ENCODE measurements at regions not wholly inside any gene's neighbourhood (a gene's known extent, or its start where the extent isn't known, plus 50 kb on each side); places are given as distances from the start of the nearest gene placed in this dataset.
A peak's percentile ranks its signal among the peaks of the same experiment; 100 is the strongest.

DNA sequence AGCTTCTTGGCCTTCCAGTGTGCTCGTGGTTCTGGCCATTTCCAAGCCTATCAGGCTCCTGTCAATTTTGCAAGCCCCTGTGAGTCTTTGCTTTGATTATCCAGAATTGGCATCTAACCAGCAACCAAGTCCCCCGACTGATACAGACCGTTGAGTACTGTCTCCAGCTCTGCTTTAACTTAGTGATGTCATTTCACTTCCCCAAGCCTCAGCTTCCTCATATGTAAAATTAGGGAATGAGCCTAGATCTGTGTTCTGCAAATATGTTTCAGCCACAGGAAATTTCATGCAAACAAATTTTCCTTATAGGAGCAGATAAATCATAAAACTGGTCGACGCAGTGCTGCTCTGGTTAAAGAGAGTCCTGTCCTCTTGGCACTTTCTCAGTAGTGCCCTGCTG lies 60.1 kb upstream of the WSB1 start:
- TF ChIP-seq POLR2A (IDR thresholded peaks at IDR 0.05) (no peak), POLR2AphosphoS5 (IDR thresholded peaks at IDR 0.05) (no peak)
- TF ChIP-seq, protein P1, sequence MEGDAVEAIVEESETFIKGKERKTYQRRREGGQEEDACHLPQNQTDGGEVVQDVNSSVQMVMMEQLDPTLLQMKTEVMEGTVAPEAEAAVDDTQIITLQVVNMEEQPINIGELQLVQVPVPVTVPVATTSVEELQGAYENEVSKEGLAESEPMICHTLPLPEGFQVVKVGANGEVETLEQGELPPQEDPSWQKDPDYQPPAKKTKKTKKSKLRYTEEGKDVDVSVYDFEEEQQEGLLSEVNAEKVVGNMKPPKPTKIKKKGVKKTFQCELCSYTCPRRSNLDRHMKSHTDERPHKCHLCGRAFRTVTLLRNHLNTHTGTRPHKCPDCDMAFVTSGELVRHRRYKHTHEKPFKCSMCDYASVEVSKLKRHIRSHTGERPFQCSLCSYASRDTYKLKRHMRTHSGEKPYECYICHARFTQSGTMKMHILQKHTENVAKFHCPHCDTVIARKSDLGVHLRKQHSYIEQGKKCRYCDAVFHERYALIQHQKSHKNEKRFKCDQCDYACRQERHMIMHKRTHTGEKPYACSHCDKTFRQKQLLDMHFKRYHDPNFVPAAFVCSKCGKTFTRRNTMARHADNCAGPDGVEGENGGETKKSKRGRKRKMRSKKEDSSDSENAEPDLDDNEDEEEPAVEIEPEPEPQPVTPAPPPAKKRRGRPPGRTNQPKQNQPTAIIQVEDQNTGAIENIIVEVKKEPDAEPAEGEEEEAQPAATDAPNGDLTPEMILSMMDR (IDR thresholded peaks at IDR 0.05): no peak
- no peaks in the 10 kb centered on the region for H3K4me1 ChIP-seq
- DNase-seq (ENCODE audit: low spot score in 2 of 2): no peak
- H3K27ac ChIP-seq: no peak overlapping the region
- no peaks in the 10 kb centered on the region for H3K36me3 ChIP-seq
- no peaks in the 10 kb centered on the region for H3K27me3 ChIP-seq
- no peak overlapping the region for H3K4me3 ChIP-seq
- no peaks in the 10 kb centered on the region for H3K9me3 ChIP-seq
- intact Hi-C loops (cut with DNase I; ENCODE audit: low total_unique reads): loop anchor here (5.0 kb wide), 1 partner anchor 369 kb away; no protein-coding TSS in a partner anchor

GRCh38 chr17:27236717-27237315 lies 57.1 kb upstream of the WSB1 start:
- no peaks in the 10 kb centered on the region for H3K36me3 ChIP-seq
- intact Hi-C loops (cut with DNase I; ENCODE audit: low total_unique reads): loop anchor here (5.0 kb wide), 1 partner anchor 105 kb away; no protein-coding TSS in a partner anchor
- H3K9me3 ChIP-seq: no peaks in the 10 kb centered on the region
- TF ChIP-seq POLR2AphosphoS5 (IDR thresholded peaks at IDR 0.05) (no peak), POLR2A (IDR thresholded peaks at IDR 0.05) (no peak)
- TF ChIP-seq, protein P1 (IDR thresholded peaks at IDR 0.05): peak; percentile 84 to 92 (median 92)
- no peaks in the 10 kb centered on the region for H3K27me3 ChIP-seq
- peaks cover 0 to 14% of the 10 kb centered on the region in 2 donors for H3K4me1 ChIP-seq
- H3K4me3 ChIP-seq: no peak overlapping the region
- H3K27ac ChIP-seq: no peak overlapping the region
- peak; percentile 76 to 80 for DNase-seq (ENCODE audit: low spot score in 2 of 2)

DNA sequence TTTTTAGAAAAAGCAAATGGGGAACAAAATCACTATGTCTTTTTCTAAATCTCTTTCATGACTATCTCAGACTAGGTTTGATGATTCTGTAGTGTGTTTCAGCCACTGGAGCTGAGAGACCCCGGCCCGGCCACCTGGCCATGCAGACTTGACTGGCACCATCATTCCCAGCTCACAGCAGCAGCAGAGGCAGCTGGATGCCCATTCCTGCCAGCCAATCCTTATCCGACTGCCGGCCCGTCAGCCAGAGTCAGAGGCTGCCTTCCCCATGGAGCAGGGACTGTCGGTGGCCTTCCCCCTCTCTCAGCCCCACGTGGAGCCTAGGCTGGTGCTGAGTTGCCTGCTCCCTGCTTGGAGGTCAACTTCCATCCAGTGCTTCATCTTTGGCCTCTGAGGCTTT lies 56.0 kb upstream of the WSB1 start:
- Histone ChIP-seq H3K4me3 (no peak overlapping the region), H3K27me3 (no peaks in the 10 kb centered on the region), H3K27ac (no peak overlapping the region), H3K4me1 (peaks cover 0 to 14% of the 10 kb centered on the region in 2 donors), H3K9me3 (no peaks in the 10 kb centered on the region), H3K36me3 (no peaks in the 10 kb centered on the region)
- intact Hi-C loops (cut with DNase I; ENCODE audit: low total_unique reads): loop anchor here (5.0 kb wide), 1 partner anchor 104 kb away; no protein-coding TSS in a partner anchor
- TF ChIP-seq POLR2A (IDR thresholded peaks at IDR 0.05): no peak
- TF ChIP-seq, protein P1 (IDR thresholded peaks at IDR 0.05): no peak
- DNase-seq (ENCODE audit: low spot score in 2 of 2): no peak

DNA sequence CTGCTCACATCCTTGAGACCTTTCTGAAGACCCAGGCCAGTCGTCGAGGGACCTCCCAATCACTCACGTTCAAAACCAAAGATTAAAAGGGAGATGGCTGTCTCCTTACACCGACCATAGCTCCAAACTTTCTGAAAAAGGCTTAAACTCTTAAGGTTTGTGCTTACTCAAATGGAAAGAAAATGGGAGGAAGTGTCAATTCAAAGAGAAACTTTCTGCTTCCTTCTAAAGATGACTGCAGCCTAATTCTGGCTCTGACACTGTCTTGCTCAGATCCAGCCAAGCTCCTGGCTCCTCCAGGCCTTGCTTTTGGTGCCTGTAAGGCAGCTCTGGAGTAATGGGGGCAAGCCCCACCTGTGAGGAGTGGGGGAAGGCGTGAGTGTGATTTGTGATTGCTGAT lies 54.9 kb upstream of the WSB1 start:
- Histone ChIP-seq H3K4me1 (peaks cover 0 to 14% of the 10 kb centered on the region in 2 donors), H3K4me3 (no peak overlapping the region), H3K27me3 (no peaks in the 10 kb centered on the region), H3K9me3 (no peaks in the 10 kb centered on the region), H3K27ac (no peak overlapping the region), H3K36me3 (no peaks in the 10 kb centered on the region)
- DNase-seq (ENCODE audit: low spot score in 2 of 2): no peak
- intact Hi-C loops (cut with DNase I; ENCODE audit: low total_unique reads): loop anchor here (5.0 kb wide), 1 partner anchor 103 kb away; no protein-coding TSS in a partner anchor
- TF ChIP-seq, protein P1 (IDR thresholded peaks at IDR 0.05): no peak
- TF ChIP-seq POLR2A (IDR thresholded peaks at IDR 0.05): no peak

DNA sequence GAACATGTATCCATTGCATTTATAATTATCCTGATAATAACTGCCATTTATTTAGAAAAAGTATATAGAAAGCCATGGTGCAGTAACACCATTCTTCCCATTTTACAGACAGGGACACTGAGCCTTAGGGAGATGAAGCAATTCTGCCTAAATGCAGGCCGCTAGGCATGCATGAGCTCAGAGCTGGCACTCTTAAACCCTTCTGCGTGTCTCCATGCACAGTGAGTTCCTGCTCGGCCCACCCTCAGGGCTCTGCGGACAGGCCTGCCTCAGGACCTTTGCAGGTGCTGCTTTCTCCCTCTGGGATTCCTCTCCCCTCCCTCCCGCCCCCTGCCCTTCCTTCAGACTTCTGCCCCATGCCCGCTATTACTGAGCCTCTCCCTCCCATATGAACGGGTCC lies 54.3 kb upstream of the WSB1 start:
- Histone ChIP-seq H3K27ac (no peak overlapping the region), H3K27me3 (no peaks in the 10 kb centered on the region), H3K4me3 (no peak overlapping the region), H3K36me3 (no peaks in the 10 kb centered on the region), H3K9me3 (no peaks in the 10 kb centered on the region), H3K4me1 (peaks cover 0 to 18% of the 10 kb centered on the region in 2 donors)
- intact Hi-C loops (cut with DNase I; ENCODE audit: low total_unique reads): loop anchor here (5.0 kb wide), 1 partner anchor 103 kb away; no protein-coding TSS in a partner anchor
- TF ChIP-seq POLR2A (IDR thresholded peaks at IDR 0.05) (no peak), POLR2AphosphoS5 (IDR thresholded peaks at IDR 0.05) (no peak)
- TF ChIP-seq, protein P1 (IDR thresholded peaks at IDR 0.05): no peak
- no peak for DNase-seq (ENCODE audit: low spot score in 2 of 2)

Measured in breast epithelium (tissue), 4 donors.